PC-3 (cell line): ENCODE measurements at regions not wholly inside any gene's neighbourhood (a gene's known extent, or its start where the extent isn't known, plus 50 kb on each side); places are given as distances from the start of the nearest gene placed in this dataset.

Source experiments
- ATAC-seq: fragments of 200-7000 bp; cut with Tn5 transposase; 2 replicates; pipeline ENCODE4 v1.9.1; 2020; ENCODE audit warnings: mild to moderate bottlenecking, moderate library complexity
- BruUV-seq: library from RNA; stranded (reverse); fragments of 400-500 nt; replicated peaks from 2 replicates; lab custom pipeline; 2021; lab: Mats Ljungman, UMichigan
- CTCF ChIA-PET: fragments of 300-600 bp; sonication (Branson Sonifier 250); formaldehyde crosslinking; loops from one replicate; lab custom pipeline; 2022; ENCODE audit warnings: antibody characterized with exemption; lab: Charles Lee
- POLR2A ChIA-PET: fragments of 300-600 bp; sonication (Branson Sonifier 250); formaldehyde crosslinking; loops from one replicate; lab custom pipeline; 2022; ENCODE audit warnings: antibody characterized with exemption; ENCODE audit not compliant: unreplicated experiment; lab: Charles Lee
- DNase-seq: peaks from one replicate; pipeline ENCODE4 v3.0.0-alpha.2; 2015
- H2AFZ ChIP-seq: fragments of 300-600 bp; sonication (generic); 2 replicates; pipeline ENCODE4 v1.6.0; 2016; ENCODE audit warnings: antibody characterized with exemption, low read length
- H3F3A ChIP-seq: fragments of 300-600 bp; sonication (generic); one replicate; pipeline ENCODE4 v1.6.0; 2017; ENCODE audit warnings: antibody characterized with exemption, low read length, control low read depth, mild to moderate bottlenecking; ENCODE audit not compliant: unreplicated experiment
- H3K27ac ChIP-seq: fragments of 300-600 bp; sonication (generic); 2 replicates; pipeline ENCODE4 v1.5.1; 2016; ENCODE audit warnings: mild to moderate bottlenecking, low read length
- H3K27me3 ChIP-seq: fragments of 300-600 bp; sonication (generic); 2 replicates; pipeline ENCODE4 v1.6.1; 2016; ENCODE audit warnings: low read length, mixed read lengths
- H3K36me3 ChIP-seq: fragments of 300-600 bp; sonication (generic); 2 replicates; pipeline ENCODE4 v1.6.1; 2016; ENCODE audit warnings: low read depth, mixed run types, low read length, mixed read lengths
- H3K4me1 ChIP-seq: fragments of 300-600 bp; sonication (generic); 2 replicates; pipeline ENCODE4 v1.5.1; 2016; ENCODE audit warnings: low read length; ENCODE audit not compliant: insufficient read depth
- H3K4me2 ChIP-seq: fragments of 300-600 bp; sonication (generic); 2 replicates; pipeline ENCODE4 v1.6.0; 2016; ENCODE audit warnings: low read length
- H3K4me3 ChIP-seq: fragments of 300-600 bp; sonication (generic); 2 replicates; pipeline ENCODE4 v1.5.1; 2016; ENCODE audit warnings: mild to moderate bottlenecking, low read length, mixed read lengths
- H3K79me2 ChIP-seq: fragments of 300-600 bp; sonication (generic); 2 replicates; pipeline ENCODE4 v1.6.1; 2017; ENCODE audit warnings: low read length, mixed read lengths
- H3K9ac ChIP-seq: fragments of 300-600 bp; sonication (generic); 2 replicates; pipeline ENCODE4 v1.6.0; 2016; ENCODE audit warnings: mild to moderate bottlenecking, low read length
- H3K9me2 ChIP-seq: fragments of 300-600 bp; sonication (generic); replicated peaks from 2 replicates; pipeline ENCODE4 v1.6.1; 2016; ENCODE audit warnings: mixed run types, low read length, mixed read lengths
- H3K9me3 ChIP-seq: fragments of 300-600 bp; sonication (generic); 2 replicates; pipeline ENCODE4 v1.6.1; 2016; ENCODE audit warnings: low read length, mixed read lengths
- H4K20me1 ChIP-seq: fragments of 300-600 bp; sonication (generic); 2 replicates; pipeline ENCODE4 v1.6.1; 2016; ENCODE audit warnings: low read length, mixed read lengths
- EZH2 ChIP-seq: fragments of 300-600 bp; sonication (generic); IDR thresholded peaks from one replicate; pipeline ENCODE4 v1.6.1; 2017; ENCODE audit warnings: antibody characterized with exemption, mild to moderate bottlenecking, low read length; ENCODE audit not compliant: unreplicated experiment
- EZH2phosphoT487 ChIP-seq: fragments of 300-600 bp; sonication (generic); IDR thresholded peaks from 2 replicates; pipeline ENCODE4 v1.6.1; 2018; ENCODE audit warnings: mild to moderate bottlenecking, antibody characterized with exemption, low read length, borderline replicate concordance
- intact Hi-C: fragments of 100-400 bp; cut with micrococcal nuclease; formaldehyde crosslinking; loops from 2 replicates; pipeline ENCODE4 v1.9.0; 2023
- TF ChIP-seq, protein P1 (sequence below): fragments of 300-600 bp; sonication (generic); conservative IDR thresholded peaks from 2 replicates; pipeline ENCODE4 v1.5.1; 2017; ENCODE audit warnings: antibody characterized with exemption, low read depth, mild to moderate bottlenecking, low read length

- Histone ChIP-seq H3K27ac (no peak overlapping the region), H3K4me1 (no peaks in the 10 kb centered on the region), H3K27me3 (peaks cover 11% of the 10 kb centered on the region; the same call in 1 of the 2 replicates), H3K4me2 (no peak overlapping the region), H4K20me1 (no peaks in the 10 kb centered on the region), H3K9ac (no peak overlapping the region), H2AFZ (no peak overlapping the region), H3K36me3 (no peaks in the 10 kb centered on the region), H3K9me3 (no peaks in the 10 kb centered on the region), H3F3A (no peaks in the 10 kb centered on the region), H3K9me2 (no peaks in the 10 kb centered on the region), H3K79me2 (no peaks in the 10 kb centered on the region), H3K4me3 (no peak overlapping the region)
- ChIA-PET POLR2A (no interaction called here), CTCF (no interaction called here)
- no TSS peak for BruUV-seq
- TF ChIP-seq, protein P1, sequence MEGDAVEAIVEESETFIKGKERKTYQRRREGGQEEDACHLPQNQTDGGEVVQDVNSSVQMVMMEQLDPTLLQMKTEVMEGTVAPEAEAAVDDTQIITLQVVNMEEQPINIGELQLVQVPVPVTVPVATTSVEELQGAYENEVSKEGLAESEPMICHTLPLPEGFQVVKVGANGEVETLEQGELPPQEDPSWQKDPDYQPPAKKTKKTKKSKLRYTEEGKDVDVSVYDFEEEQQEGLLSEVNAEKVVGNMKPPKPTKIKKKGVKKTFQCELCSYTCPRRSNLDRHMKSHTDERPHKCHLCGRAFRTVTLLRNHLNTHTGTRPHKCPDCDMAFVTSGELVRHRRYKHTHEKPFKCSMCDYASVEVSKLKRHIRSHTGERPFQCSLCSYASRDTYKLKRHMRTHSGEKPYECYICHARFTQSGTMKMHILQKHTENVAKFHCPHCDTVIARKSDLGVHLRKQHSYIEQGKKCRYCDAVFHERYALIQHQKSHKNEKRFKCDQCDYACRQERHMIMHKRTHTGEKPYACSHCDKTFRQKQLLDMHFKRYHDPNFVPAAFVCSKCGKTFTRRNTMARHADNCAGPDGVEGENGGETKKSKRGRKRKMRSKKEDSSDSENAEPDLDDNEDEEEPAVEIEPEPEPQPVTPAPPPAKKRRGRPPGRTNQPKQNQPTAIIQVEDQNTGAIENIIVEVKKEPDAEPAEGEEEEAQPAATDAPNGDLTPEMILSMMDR: no peak
- TF ChIP-seq EZH2 (no peak), EZH2phosphoT487 (no peak)
- no peak for DNase-seq
- intact Hi-C loops: no loop called here
- ATAC-seq: no peak
These were observed 273.9 kb downstream of the ZNF536 start for GRCh38 chr19:30645946-30646577.

- no peak for ATAC-seq
- H3K9me2 ChIP-seq: no peaks in the 10 kb centered on the region
These were observed 268.2 kb downstream of the ZNF536 start for GRCh38 chr19:30640252-30640965.

More at GRCh38 chr19:30640252-30640965, 268.2 kb downstream of the ZNF536 start:
- POLR2A ChIA-PET: no interaction called here
- Histone ChIP-seq H3K4me2 (no peak overlapping the region), H3F3A (no peaks in the 10 kb centered on the region), H3K79me2 (no peaks in the 10 kb centered on the region), H3K4me1 (no peaks in the 10 kb centered on the region), H3K36me3 (no peaks in the 10 kb centered on the region), H3K4me3 (no peak overlapping the region), H3K9me3 (no peaks in the 10 kb centered on the region), H3K27ac (no peak overlapping the region), H3K9ac (no peak overlapping the region), H4K20me1 (no peaks in the 10 kb centered on the region), H2AFZ (no peak overlapping the region), H3K27me3 (no peaks in the 10 kb centered on the region)
- intact Hi-C loops: no loop called here
- BruUV-seq: no TSS peak
- CTCF ChIA-PET: no interaction called here
- DNase-seq: no peak
- TF ChIP-seq EZH2 (no peak), EZH2phosphoT487 (no peak)
- TF ChIP-seq, protein P1: no peak
